HG02938 (cell line): ENCODE measurements at regions not wholly inside any gene's neighbourhood (a gene's known extent, or its start where the extent isn't known, plus 50 kb on each side); places are given as distances from the start of the nearest gene placed in this dataset.
"Not testable (repeated sequence)": the region's sequence is repeated elsewhere in the genome, so short reads cannot be mapped to it uniquely, and the experiment has no call there.

ENCODE experiments used
- ATAC-seq: cut with Tn5 transposase; IDR thresholded peaks from one replicate; pipeline ENCODE4 v1.9.1; 2021; ENCODE audit warnings: mild to moderate bottlenecking, moderate library complexity; ENCODE audit not compliant: unreplicated experiment

DNA sequence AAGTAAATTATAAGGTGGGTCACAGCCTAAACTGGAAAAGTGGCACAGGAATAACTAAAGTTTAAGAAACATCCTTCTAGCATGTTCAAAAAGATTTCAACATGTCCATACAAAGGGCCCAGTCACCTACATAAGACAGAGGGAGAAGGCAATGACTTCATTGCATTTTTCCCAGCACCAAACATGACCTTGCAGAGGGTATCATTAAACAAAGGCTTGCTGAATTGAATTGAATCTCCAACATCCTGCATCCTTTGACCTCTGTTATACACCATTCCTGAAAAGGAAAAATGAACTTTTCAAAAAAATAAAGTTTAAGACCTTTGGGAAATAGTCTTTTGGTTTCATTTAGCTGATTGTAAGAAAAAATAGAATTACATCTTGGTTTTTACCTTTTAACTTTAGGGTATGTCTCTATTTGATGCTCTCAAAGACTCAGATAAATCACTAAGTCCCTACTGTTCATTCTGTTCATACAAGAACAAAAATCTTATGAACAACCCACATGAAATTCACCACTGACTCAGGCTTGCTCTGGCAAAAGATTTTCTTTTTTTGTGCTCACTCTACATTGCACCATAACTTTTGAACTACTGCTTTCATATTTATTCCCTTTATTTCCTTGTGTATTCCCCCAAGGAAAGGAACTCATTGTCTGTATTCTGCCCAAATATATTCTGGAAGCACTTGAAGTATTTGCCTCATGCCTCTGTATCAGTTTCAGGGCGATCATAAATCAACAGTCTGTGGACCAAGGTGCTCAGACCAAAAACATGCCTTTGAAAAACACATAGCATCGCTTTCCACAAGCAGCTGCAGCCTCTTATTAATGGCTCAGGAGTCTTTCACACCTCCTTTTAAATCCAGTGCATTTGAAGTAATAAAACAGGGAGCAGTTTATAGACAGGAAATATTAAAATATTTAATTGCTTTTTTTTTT, 121.7 kb downstream of the DUSP6 start:
- no peak for ATAC-seq

DNA sequence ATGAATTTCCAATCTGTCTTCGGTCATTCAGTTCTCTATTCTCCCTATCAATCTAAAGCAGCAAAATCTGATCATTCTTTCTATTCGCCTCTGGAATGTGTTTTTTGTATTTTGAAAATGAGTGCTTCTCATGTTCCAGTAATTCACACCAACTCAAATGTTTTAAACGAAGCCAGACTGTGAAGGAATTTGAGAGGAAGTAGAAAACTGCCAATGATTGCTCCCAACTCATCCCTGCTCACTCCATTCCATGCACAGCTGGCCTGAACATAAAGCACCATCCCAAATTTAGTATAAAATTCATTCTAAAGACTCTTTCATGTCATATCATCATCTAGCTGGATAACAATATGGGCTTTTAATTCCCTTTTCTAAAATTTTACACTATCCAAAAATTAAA, 123.8 kb downstream of the DUSP6 start:
- no peak for ATAC-seq

DNA sequence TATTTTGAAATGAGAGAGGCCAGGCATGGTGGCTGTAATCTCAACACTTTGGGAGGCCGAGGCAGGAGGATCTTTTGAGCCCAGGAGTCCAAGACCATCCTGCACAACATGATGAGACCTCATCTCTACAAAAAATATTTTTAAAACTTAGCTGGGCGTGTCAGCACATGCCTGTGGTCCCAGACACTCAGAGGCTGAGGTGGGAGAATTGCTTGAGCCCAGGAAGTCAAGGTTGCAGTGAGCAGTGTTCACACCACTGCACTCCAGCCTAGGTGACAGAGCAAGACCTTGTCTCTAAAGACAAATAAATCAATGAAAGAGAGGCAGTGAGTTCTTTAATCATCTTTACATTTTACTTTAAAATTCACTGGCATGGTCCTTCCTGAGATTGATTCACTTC, 124.5 kb downstream of the DUSP6 start:
- no peak for ATAC-seq

DNA sequence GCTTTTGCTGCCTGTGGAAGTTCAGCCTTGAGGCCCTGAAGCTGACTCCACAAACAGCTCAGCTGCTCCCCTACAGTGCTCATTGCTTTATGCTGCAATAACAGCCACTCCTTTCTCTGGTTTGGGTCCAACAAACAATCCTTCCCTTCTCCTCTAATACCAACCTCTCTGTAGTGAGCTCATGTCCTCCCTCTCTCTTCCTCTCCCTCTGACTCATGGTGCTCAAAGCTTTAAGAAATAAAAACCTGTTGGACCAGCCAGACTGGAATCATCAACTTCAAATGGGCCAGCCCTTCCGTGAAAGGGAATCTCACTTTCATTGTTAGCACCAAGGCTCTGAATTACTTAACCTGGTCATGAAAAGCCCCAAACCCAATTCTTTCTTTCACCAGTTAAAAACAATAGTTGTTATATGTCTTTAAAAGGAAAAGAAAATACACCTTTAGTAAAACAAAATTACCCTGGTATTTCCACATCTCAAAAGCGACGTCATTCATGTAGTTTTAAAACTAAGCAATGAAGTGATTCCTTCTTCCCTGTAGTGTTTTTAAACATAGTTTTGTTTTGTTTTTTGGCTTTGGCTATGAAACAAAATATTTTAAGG, 126.4 kb downstream of the DUSP6 start:
- ATAC-seq, result no peak

DNA sequence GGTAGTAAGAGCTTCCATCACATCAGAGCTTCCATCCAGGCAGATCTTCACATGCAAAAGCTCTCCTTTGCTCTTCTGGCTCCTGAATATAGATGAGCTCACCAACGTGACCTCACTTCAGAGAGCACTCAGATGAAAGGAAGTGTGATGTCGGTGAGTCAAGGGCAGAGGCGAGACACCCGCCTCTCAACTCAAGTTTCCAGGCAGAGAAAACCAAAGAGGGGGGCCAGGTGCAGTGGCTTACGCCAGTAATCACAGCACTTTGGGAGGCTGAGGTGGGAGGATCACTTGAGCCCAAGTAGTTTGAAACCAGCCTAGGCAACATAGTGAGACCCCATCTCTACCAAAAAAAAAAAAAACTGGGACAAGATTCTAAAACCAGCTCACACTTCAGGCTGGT, 126.9 kb downstream of the DUSP6 start:
- no peak for ATAC-seq

DNA sequence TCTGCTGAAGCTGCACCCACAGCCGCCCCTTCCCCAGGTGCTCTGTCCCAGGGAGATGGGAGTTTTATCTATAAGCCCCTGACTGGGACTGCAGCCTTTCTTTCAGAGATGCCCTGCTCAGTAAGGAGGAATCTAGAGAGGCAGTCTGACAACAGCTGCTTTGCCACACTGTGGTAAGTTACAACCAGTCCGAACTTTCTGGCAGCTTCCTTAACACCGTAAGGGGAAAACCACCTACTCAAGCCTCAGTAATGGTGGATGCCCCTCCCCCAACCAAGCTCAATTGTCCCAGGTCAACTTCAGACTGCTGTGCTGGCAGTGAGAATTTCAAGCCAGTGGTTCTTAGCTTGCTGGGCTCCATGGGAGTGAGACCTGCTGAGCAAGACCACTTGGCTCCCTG, 129.7 kb downstream of the DUSP6 start:
- ATAC-seq, result not testable (repeated sequence)

DNA sequence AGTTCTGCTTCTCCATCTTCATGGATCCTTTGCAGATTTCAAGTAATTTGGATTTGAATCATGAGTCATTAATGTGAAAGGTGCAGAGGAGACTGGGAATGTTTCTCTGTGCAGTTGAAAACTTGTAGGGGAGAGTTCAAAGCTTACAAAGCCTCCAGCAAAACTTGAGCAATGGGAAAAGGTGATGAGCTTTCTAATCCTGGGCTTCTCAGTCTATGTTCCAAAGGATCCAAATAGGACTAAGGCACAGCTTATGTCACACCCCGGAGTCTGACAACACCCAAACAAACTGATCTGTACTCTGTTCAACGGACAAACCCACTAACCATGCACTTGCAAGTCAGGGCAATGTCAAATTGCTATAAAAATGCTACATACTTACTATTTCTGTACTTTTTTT, 134.8 kb downstream of the DUSP6 start:
- no peak for ATAC-seq

DNA sequence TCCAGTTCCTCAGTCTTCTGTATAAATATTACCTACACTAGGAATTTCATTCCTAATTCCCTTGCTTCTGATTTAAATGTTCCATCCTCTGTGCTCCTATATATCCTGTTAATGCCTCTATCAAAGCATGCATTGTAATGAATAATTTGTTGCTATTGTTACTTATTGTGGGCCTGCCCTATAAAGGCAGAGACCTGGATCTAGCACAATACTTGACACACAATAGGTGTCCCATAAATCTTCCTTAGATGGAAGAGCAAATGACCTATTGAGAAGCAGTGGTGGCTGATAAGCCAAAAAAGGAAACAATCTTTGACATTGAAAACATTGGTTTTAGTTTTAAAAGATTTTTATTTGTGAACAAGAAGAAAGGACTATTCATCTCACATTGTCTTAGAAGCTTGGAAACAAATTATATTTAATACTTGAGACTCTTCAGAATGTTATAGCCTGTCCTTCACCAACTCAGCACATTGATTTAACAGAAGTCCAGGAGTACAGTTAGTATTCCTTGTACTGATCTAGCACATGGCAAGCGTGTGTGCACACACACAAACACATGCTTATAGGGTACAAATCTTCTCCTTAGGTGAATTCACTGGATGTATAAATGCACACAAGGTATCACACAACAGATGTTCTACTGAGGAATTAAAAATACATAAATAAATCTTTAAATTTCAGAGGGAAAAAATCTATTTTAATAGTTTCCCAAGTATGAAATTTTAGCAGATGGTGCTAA, 135.9 kb downstream of the DUSP6 start:
- no peak for ATAC-seq

DNA sequence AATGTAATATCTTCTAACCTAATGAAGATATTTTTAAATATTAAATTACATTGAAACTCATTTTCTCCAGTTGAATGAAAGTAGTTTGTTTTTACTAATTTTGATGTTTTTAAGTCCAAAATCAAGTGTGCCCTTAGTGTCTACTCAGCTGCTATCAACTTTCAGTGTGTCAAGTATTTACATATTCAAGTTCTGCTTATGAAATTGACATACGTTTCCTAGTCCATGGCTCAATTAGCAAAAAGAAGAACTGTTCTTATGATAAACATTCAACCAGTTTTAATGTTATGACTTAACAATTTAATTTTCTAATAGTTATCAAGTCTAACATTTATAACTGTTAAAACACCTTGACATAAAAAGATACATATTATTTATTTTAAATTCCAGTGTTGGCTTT, 137.1 kb downstream of the DUSP6 start:
- ATAC-seq, result no peak

DNA sequence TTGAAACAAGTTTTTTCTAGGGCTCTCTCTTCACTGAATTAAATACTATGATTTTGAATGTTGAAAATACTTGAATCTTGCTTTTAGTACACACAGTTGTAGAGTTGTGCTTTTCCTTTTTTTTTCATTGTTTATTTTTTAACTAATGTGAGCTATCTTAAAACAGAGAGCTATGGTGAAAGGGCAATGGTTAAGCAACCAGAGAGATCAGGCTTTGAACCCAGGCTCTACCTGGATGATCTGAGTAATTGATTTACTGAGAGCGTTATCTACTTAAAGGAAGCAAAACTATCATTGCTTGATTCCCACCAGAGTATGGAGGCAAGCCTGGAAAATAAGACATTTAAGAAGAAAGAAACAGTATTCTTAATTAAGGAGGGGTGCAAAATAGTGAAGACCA, 138.6 kb downstream of the DUSP6 start:
- ATAC-seq, result no peak

DNA sequence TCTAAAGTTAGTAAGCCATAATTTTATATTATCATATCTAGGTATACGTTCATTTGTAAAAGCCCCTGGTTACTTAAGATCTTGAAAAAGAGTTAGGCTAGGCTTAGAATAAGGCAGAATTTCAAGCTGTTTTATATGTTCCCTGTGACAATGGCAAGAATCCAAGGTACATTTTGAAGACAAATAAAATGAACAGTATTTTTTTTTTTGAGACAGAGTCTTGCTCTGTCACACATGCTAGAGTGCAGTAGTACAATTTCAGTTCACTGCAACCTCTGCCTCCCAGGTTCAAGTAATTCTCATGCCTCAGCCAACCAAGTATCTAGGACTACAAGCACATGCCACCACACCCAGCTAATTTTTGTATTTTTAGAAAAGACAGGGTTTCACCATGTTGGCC, 139.2 kb downstream of the DUSP6 start:
- ATAC-seq, result no peak

DNA sequence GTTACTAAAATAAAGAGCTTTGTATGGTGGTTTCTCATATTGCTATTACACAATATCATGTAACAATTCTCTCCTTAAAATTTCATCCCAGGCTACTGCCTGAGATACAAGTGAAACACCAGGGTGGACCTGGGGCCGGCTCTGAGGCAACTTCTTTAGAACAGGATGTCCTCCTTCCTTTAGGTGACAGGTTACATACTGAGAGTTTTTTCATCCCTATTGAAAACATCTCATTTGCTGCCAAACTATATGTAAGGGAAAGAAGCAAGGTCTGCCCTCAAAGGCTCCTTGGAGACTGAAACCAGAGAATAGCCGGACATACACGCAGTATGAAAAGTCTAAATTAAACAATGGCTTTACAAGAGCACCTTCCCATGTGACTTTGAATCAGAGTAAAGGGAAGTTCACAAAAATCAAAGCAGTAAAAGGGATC, 139.9 kb downstream of the DUSP6 start:
- no peak for ATAC-seq

DNA sequence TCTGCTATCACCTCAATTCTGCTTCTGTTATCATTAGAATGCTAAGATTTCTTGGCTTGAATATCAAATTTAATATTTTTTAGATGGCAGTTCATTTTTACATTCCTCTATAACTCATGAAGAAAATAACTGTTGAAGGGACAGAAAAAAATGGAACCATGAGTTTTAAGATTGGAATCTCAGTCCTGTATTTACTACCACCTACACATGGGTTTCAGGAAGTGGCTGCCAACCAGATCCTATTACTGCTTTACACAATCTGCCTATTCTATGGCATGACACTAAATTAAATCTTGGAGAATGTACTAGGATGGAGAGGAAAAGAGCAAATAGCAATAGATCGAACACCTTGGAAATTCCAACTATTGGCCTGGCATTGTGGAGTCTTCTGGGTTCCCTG, 140.8 kb downstream of the DUSP6 start:
- ATAC-seq, result no peak

DNA sequence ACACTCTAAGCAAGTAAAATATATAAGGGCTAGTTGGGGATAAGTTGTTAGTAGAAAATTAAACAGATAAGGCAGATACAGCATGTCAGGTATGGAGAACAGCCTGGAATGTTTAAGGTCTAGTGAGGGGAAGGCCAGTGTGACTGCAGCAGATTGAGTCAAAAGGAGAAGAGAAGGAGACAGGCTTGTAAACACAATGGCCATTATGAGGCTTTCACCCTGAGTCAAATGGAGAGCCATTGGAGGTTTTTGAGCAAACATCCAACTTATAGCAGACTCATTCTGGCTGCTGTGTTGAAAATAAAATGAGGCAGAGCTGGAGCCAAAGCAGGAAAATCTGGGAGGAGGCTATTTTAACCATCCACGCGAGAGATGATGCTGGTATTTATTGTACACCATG, 142.0 kb downstream of the DUSP6 start:
- ATAC-seq, result no peak

DNA sequence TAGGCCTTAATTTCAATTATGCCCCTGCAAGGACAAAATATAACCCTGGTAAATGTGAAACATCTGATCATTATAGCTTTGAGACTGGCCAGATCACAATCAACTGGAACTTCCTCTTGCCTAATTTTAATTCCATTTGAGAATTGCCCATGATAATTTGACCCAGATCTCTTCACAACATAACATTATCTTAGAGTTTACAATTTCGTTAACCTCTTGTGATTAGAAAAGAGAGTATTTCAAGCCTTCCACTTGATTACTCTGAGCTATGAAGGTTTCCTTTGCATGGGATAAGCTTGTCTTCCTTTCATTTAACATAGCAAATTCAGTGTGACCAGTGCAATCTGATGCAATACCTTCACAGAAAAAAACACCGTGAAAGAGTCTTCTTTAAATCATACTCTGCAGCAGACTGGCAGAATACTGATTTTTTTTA, 143.6 kb downstream of the DUSP6 start:
- no peak for ATAC-seq

DNA sequence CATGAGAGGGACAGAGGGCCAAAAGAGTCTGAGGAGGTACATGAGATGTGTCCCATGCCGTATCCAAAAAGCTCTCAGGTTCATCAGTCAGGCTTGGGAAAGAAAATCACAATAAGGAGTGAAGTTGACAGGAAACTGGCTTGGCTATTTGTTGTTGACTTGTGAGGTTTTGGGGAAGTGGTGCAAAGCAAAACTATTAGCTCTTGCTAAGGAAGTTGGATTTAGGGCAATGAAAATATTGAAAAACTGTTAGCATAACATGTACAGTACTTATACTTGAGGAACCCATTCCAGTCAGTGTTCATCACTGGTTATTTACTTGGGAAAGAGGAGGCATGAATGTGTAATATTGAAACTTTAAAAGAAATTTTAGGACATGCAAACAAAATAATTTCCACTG, 145.9 kb downstream of the DUSP6 start:
- ATAC-seq, result no peak

DNA sequence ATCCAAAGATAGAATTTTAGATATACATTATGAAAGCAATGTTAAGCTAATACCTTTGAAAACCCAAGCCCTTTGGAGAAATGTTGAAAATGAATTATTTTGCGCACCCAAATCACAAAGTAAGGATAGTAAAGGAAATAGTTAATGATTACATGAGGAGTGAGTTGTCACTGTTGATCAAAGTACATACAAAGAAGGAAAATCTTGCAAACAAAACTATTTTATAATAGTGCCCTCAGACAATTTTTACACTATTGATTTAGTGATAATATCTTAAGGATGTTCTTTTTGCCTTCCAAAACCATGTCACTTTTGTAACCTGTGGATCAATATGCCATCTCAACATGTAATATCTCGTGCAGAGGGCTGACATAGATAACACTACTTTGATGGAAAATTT, 146.8 kb downstream of the DUSP6 start:
- ATAC-seq, result no peak

DNA sequence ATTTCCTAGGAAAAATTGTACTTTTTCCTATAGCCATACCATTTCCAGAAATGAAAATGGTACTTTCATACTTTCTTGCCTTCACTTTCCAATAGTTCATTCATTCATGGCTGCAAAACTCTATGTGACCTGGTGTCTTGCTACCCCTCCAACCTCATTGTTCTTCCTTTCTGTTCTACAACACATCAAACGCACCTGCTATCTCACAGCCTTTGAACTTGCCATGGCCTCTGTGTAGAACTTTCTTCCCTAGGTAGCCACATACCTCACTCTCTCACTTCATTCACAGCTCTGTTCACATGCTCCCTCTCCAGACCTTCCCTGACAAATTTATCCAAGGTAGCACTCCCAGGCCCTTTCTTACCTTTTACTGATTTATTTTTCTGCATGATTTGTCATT, 149.2 kb downstream of the DUSP6 start:
- no peak for ATAC-seq

DNA sequence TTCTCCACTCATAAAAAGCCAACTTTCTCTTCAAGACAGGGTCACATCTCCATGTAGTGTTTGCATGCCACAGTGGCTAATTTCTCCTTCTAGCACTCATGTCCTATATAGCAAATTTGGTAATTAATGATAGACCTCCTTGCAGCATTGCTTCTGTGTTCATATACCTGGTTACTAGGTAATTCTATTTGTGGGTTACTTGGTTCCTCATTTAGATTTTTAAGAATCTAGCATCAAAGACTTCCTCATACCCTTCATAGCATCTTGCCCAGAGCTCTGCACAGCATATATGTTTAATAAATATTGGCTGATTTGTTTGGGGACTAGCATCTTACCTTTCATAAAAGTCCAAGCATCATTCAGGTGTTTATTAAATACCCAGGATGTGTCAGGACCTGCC, 152.1 kb downstream of the DUSP6 start:
- ATAC-seq, result no peak

DNA sequence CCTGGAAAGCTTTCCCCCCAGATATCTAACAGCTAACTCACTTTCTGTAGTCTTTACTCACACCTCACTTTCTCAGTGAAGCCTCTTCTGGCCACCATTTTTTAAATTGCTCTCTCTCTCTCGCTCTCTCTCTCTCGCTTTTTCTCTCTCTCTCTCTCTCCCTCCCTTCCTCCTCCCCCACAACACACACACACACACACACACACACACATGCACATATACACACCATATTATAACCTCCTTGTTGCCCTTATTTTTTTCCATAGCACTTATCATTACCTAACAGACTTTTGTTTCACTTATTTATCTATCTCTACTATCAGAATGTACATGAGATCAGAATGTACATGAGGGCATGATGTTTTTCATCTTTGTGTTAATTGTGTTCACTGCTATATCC, 156.8 kb downstream of the DUSP6 start:
- no peak for ATAC-seq

DNA sequence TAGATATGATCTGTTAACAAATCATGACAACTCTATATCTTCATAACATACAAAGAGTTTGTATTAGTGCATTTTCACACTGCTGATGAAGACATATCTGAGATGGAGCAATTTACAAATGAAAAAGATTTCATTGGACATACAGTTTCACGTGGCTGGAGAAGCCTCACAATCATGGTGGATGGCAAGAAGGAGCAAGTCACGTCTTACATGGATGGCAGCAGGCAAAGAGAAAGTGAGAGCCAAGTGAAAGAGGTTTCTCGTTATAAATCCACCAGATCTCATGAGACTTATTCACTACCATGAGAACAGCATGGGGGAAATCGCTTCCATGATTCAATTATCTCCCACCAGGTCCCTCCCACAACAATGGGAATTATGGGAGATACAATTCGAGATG, 157.6 kb downstream of the DUSP6 start:
- no peak for ATAC-seq

DNA sequence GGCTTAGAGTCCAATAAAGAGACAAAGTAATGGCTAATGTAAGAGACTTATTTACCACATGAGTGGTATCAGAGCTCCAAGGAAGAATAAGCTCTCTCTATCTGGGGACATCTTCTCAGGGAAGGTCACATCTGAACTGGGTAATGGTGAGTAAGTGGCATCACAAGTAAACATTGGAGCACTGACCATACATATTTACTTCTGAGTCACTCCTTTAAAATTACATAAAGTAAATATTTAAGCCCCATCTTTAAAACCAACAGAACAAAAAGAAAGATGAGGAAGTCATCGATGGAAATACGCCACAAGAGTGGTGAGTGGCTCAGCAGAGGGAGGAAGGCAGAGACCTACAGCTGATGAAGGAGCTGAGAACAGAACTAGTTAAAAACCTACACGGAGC, 159.9 kb downstream of the DUSP6 start:
- no peak for ATAC-seq
